ENCODE measurements at regions not wholly inside any gene's neighbourhood (a gene's known extent, or its start where the extent isn't known, plus 50 kb on each side); places are given as distances from the start of the nearest gene placed in this dataset.

DNA sequence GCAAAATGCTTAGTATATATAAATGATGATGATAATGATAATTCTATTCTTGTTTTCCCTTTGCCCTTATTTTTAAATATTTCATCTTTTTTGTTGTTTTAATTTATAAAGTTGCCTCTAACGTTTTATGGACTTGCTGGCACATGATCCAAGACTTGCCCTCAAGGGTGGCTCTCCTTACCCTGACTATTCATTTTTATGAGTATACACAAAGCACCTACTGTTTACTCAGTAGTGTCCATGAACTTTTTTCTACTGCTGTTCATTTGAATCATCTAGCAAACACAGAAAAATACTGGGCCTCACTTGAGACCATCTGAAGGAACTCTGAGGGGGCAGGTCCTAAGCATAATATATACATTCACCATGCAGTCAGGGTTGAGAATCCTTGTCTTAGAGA, 276.2 kb downstream of the AACS start:
- TF ChIP-seq, protein P1, sequence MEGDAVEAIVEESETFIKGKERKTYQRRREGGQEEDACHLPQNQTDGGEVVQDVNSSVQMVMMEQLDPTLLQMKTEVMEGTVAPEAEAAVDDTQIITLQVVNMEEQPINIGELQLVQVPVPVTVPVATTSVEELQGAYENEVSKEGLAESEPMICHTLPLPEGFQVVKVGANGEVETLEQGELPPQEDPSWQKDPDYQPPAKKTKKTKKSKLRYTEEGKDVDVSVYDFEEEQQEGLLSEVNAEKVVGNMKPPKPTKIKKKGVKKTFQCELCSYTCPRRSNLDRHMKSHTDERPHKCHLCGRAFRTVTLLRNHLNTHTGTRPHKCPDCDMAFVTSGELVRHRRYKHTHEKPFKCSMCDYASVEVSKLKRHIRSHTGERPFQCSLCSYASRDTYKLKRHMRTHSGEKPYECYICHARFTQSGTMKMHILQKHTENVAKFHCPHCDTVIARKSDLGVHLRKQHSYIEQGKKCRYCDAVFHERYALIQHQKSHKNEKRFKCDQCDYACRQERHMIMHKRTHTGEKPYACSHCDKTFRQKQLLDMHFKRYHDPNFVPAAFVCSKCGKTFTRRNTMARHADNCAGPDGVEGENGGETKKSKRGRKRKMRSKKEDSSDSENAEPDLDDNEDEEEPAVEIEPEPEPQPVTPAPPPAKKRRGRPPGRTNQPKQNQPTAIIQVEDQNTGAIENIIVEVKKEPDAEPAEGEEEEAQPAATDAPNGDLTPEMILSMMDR (IDR thresholded peaks at IDR 0.05) = no peak
- TF ChIP-seq POLR2A (IDR thresholded peaks at IDR 0.05) = no peak

Measured in heart left ventricle (tissue), 13 donors.